ENCODE measurements at regions not wholly inside any gene's neighbourhood (a gene's known extent, or its start where the extent isn't known, plus 50 kb on each side); places are given as distances from the start of the nearest gene placed in this dataset.

DNA sequence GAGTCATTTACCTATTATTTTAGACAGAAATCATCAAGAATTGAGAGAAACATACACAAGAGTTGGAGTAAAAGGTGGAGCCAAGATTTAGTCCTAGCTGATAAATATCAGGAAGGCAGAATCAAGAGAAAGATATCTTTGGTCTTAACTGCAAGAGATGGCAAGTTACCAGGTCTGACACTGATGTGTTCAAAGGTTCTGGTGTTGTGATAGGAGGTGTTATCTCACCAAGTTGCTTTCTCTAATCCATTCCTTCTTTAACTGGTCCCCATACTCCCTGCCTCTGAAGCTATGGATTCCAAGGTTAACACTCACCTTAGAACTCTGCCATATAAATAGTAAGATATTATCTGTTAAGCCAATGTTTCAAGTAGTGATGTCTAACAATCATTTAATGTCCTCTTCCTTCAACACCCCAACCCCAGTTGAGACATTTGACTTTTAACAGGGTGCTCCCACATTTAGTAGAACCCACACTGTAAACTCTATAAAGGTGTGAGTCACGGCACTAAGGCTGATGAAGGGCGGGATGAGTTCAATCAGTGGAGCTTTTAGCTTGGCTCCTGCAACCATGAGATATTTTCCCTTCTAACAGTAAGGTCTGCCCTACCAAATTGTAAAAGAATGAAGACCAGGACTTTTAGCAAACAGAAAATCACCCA is 333.7 kb downstream of the RND3 start:
- ChIA-PET RAD21 (ENCODE audit: low non-redundant PET in 1 of 2, low total read pairs in 2 of 2, uncharacterized antibody in 2 of 2, unreplicated experiment in 2 of 2) (no interaction called here), CTCF (no interaction called here), POLR2A (no interaction called here)
- BruUV-seq (replicated peaks) = no TSS peak
- no peak overlapping the region for H3K4me2 ChIP-seq (ENCODE audit: low read length)
- H3K4me1 ChIP-seq (ENCODE audit: control insufficient read depth in 1 of 2, insufficient read depth in 2 of 2, low read length in 2 of 2) = no peaks in the 10 kb centered on the region
- intact Hi-C loops (cut with micrococcal nuclease) = no loop called here
- no peaks in the 10 kb centered on the region for H3K9me2 ChIP-seq (ENCODE audit: insufficient read depth)
- H3K9ac ChIP-seq (ENCODE audit: low read length) = no peak overlapping the region
- no peak overlapping the region for H2AFZ ChIP-seq (ENCODE audit: low read depth, low read length, poor library complexity, severe bottlenecking)
- H3K27ac ChIP-seq (ENCODE audit: low read depth, low read length) = no peak overlapping the region
- H4K20me1 ChIP-seq (ENCODE audit: insufficient read depth) = no peaks in the 10 kb centered on the region
- H3K79me2 ChIP-seq (ENCODE audit: insufficient read depth, low read length) = no peaks in the 10 kb centered on the region
- H3K36me3 ChIP-seq (ENCODE audit: control insufficient read depth in 1 of 2, insufficient read depth in 2 of 2, low read length in 2 of 2) = no peaks in the 10 kb centered on the region
- no peaks in the 10 kb centered on the region for H3K27me3 ChIP-seq (ENCODE audit: insufficient read depth, low read length)
- TF ChIP-seq FOSL1 (IDR thresholded peaks at IDR 0.05; ENCODE audit: low read depth) (no peak), SRF (IDR thresholded peaks at IDR 0.05; ENCODE audit: low read depth) (no peak), JUND (IDR thresholded peaks at IDR 0.05) (no peak), YY1 (IDR thresholded peaks at IDR 0.05; ENCODE audit: extremely low read depth, insufficient replicate concordance, low read depth, low read length) (no peak), ZFX (IDR thresholded peaks at IDR 0.05) (no peak), ZNF274 (IDR thresholded peaks at IDR 0.05; ENCODE audit: low read depth, low read length) (no peak), ELF1 (IDR thresholded peaks at IDR 0.05; ENCODE audit: borderline replicate concordance, low read depth) (no peak), EGR1 (IDR thresholded peaks at IDR 0.05; ENCODE audit: low read depth) (no peak), POLR2AphosphoS5 (IDR thresholded peaks at IDR 0.05; ENCODE audit: low read depth, low read length) (no peak), SIN3A (IDR thresholded peaks at IDR 0.05; ENCODE audit: low read depth) (no peak), EZH2phosphoT487 (IDR thresholded peaks at IDR 0.05; ENCODE audit: borderline replicate concordance) (no peak), TCF7L2 (IDR thresholded peaks at IDR 0.05; ENCODE audit: borderline replicate concordance, extremely low read depth, insufficient read depth, insufficient read length) (no peak), SP1 (IDR thresholded peaks at IDR 0.05; ENCODE audit: low read depth) (no peak), RAD21 (IDR thresholded peaks at IDR 0.05; ENCODE audit: low read depth) (no peak), EZH2 (IDR thresholded peaks at IDR 0.05) (no peak), CBX3 (IDR thresholded peaks at IDR 0.05; ENCODE audit: low read depth) (no peak)
- TF ChIP-seq, protein P1, sequence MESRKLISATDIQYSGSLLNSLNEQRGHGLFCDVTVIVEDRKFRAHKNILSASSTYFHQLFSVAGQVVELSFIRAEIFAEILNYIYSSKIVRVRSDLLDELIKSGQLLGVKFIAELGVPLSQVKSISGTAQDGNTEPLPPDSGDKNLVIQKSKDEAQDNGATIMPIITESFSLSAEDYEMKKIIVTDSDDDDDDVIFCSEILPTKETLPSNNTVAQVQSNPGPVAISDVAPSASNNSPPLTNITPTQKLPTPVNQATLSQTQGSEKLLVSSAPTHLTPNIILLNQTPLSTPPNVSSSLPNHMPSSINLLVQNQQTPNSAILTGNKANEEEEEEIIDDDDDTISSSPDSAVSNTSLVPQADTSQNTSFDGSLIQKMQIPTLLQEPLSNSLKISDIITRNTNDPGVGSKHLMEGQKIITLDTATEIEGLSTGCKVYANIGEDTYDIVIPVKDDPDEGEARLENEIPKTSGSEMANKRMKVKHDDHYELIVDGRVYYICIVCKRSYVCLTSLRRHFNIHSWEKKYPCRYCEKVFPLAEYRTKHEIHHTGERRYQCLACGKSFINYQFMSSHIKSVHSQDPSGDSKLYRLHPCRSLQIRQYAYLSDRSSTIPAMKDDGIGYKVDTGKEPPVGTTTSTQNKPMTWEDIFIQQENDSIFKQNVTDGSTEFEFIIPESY (IDR thresholded peaks at IDR 0.05; ENCODE audit: extremely low read depth, insufficient replicate concordance, low read length) = no peak
- TF ChIP-seq, protein P2, sequence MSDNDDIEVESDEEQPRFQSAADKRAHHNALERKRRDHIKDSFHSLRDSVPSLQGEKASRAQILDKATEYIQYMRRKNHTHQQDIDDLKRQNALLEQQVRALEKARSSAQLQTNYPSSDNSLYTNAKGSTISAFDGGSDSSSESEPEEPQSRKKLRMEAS (IDR thresholded peaks at IDR 0.05) = no peak
- TF ChIP-seq, protein P3, sequence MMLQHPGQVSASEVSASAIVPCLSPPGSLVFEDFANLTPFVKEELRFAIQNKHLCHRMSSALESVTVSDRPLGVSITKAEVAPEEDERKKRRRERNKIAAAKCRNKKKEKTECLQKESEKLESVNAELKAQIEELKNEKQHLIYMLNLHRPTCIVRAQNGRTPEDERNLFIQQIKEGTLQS (IDR thresholded peaks at IDR 0.05) = no peak
- TF ChIP-seq, protein P4, sequence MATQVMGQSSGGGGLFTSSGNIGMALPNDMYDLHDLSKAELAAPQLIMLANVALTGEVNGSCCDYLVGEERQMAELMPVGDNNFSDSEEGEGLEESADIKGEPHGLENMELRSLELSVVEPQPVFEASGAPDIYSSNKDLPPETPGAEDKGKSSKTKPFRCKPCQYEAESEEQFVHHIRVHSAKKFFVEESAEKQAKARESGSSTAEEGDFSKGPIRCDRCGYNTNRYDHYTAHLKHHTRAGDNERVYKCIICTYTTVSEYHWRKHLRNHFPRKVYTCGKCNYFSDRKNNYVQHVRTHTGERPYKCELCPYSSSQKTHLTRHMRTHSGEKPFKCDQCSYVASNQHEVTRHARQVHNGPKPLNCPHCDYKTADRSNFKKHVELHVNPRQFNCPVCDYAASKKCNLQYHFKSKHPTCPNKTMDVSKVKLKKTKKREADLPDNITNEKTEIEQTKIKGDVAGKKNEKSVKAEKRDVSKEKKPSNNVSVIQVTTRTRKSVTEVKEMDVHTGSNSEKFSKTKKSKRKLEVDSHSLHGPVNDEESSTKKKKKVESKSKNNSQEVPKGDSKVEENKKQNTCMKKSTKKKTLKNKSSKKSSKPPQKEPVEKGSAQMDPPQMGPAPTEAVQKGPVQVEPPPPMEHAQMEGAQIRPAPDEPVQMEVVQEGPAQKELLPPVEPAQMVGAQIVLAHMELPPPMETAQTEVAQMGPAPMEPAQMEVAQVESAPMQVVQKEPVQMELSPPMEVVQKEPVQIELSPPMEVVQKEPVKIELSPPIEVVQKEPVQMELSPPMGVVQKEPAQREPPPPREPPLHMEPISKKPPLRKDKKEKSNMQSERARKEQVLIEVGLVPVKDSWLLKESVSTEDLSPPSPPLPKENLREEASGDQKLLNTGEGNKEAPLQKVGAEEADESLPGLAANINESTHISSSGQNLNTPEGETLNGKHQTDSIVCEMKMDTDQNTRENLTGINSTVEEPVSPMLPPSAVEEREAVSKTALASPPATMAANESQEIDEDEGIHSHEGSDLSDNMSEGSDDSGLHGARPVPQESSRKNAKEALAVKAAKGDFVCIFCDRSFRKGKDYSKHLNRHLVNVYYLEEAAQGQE (IDR thresholded peaks at IDR 0.05; ENCODE audit: low read depth) = no peak
- no peak overlapping the region for H3K4me3 ChIP-seq (replicated peaks in 1 of 2; ENCODE audit: low read depth in 1 of 2, low read length in 2 of 2)
- DNase-seq (ENCODE audit: low read depth, low spot score) = no peak
- ATAC-seq = no peak
- no peaks in the 10 kb centered on the region for H3K9me3 ChIP-seq (ENCODE audit: control insufficient read depth in 1 of 2, insufficient read depth in 1 of 2, low read depth in 1 of 2, low read length in 2 of 2)
